Fibroblast of villous mesenchyme (primary cell): ENCODE measurements at regions not wholly inside any gene's neighbourhood (a gene's known extent, or its start where the extent isn't known, plus 50 kb on each side); places are given as distances from the start of the nearest gene placed in this dataset.
"Not testable (repeated sequence)": the region's sequence is repeated elsewhere in the genome, so short reads cannot be mapped to it uniquely, and the experiment has no call there.

Source experiments
- DNase-seq: peaks from one replicate; pipeline ENCODE4 v3.0.0-alpha.2; 2010; ENCODE audit warnings: low read depth
- H3K4me3 ChIP-seq: 2 replicates; pipeline ENCODE4 v1.5.1; 2011; ENCODE audit warnings: low read depth, mild to moderate bottlenecking, low read length
- TF ChIP-seq, protein P1 (sequence below): IDR thresholded peaks from 2 replicates; pipeline ENCODE4 v1.5.1; 2012; ENCODE audit warnings: low read depth, mild to moderate bottlenecking, low read length; ENCODE audit not compliant: insufficient read depth

GRCh38 chr4:116628598-116628997 lies 456.8 kb downstream of the TRAM1L1 start:
- TF ChIP-seq, protein P1, sequence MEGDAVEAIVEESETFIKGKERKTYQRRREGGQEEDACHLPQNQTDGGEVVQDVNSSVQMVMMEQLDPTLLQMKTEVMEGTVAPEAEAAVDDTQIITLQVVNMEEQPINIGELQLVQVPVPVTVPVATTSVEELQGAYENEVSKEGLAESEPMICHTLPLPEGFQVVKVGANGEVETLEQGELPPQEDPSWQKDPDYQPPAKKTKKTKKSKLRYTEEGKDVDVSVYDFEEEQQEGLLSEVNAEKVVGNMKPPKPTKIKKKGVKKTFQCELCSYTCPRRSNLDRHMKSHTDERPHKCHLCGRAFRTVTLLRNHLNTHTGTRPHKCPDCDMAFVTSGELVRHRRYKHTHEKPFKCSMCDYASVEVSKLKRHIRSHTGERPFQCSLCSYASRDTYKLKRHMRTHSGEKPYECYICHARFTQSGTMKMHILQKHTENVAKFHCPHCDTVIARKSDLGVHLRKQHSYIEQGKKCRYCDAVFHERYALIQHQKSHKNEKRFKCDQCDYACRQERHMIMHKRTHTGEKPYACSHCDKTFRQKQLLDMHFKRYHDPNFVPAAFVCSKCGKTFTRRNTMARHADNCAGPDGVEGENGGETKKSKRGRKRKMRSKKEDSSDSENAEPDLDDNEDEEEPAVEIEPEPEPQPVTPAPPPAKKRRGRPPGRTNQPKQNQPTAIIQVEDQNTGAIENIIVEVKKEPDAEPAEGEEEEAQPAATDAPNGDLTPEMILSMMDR, result no peak
- no peak overlapping the region for H3K4me3 ChIP-seq
- DNase-seq, result no peak

DNA sequence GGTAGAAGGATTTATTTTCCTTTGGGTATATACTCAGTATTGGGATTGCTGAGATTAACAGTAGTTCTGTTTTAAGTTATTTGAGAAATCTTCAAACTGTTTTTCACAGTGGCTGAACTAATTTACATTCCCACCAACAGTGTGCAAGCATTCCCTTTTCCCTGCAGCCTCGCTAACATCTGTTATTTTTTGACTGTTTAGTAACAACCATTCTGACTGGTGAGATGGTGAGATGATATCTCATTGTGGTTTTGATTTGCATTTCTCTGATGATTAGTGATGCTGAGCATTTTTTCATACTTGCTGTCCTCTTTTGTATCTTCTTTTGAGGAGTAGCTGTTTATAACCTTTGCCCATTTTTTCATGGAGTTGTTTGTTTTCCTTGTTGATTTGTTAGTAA lies 457.8 kb downstream of the TRAM1L1 start:
- H3K4me3 ChIP-seq, result no peak overlapping the region
- TF ChIP-seq, protein P1, result no peak
- DNase-seq, result no peak

GRCh38 chr4:116619508-116619907 lies 465.9 kb downstream of the TRAM1L1 start:
- not testable (repeated sequence) for H3K4me3 ChIP-seq

GRCh38 chr4:116618638-116619037 lies 466.7 kb downstream of the TRAM1L1 start:
- no peak overlapping the region for H3K4me3 ChIP-seq
- no peak for DNase-seq
- TF ChIP-seq, protein P1, result no peak

More at GRCh38 chr4:116619508-116619907, 465.9 kb downstream of the TRAM1L1 start:
- not testable (repeated sequence) for DNase-seq

DNA sequence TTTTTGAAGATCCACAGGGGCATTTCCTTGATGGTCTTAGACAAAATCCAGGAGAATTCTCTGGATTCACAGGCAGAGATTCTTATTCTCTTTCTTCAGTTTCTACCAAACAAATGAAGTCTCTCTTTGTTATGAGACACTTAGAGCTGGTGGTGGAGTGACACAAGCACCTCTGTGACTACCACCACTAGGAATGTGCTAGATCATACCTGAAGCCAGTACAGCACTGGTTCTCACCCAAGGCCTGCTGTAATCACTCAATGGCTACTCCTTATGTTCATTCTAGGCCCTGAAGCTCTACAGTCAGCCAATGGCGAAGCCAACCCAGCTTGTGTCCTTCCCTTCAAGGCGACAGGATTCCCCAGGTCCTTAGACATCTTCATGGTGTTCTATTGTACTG lies 482.3 kb downstream of the TRAM1L1 start:
- no peak for DNase-seq
- no peak overlapping the region for H3K4me3 ChIP-seq
- TF ChIP-seq, protein P1, result no peak

DNA sequence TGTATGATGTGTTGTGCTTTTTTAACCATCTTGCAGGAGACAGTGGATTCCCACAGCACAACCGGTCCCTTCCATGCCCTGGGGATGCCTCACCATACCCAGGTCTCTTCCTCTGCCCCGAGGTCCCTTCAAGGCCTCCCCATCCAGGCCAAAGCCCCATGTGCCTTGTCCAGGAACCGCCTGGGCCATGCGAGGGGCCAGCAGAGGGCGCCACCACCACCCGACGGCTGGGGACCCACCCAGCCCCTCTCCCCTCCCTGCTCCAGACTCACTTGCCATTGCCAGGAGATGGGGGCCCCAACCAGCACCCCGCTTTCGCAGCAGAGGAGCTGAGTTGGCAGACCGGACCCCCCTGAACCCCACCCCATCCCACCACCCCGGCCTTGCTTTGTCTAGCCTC lies 485.5 kb downstream of the TRAM1L1 start:
- DNase-seq, result no peak
- TF ChIP-seq, protein P1, result no peak
- no peak overlapping the region for H3K4me3 ChIP-seq

- TF ChIP-seq, protein P1, result no peak
- DNase-seq, result no peak
- no peak overlapping the region for H3K4me3 ChIP-seq
These were observed 486.2 kb downstream of the TRAM1L1 start for GRCh38 chr4:116598980-116599789.
